KMS-11 (cell line): ENCODE measurements at regions not wholly inside any gene's neighbourhood (a gene's known extent, or its start where the extent isn't known, plus 50 kb on each side); places are given as distances from the start of the nearest gene placed in this dataset.
A peak's percentile ranks its signal among the peaks of the same experiment; 100 is the strongest.
"Not testable (repeated sequence)": the region's sequence is repeated elsewhere in the genome, so short reads cannot be mapped to it uniquely, and the experiment has no call there.

Experiments
- H2AFZ ChIP-seq: fragments of 200-600 bp; sonication (generic); 2 replicates; pipeline ENCODE4 v1.6.1; 2016; ENCODE audit warnings: antibody characterized with exemption, mixed run types, low read depth
- H3K27ac ChIP-seq: fragments of 200-600 bp; sonication (generic); 2 replicates; pipeline ENCODE4 v1.6.1; 2016; ENCODE audit warnings: mild to moderate bottlenecking, mixed run types
- H3K27me3 ChIP-seq: fragments of 200-600 bp; sonication (generic); 2 replicates; pipeline ENCODE4 v1.6.1; 2017; ENCODE audit warnings: mild to moderate bottlenecking, low read depth, mixed run types, moderate library complexity; ENCODE audit not compliant: insufficient read depth
- H3K36me3 ChIP-seq: fragments of 200-600 bp; sonication (generic); 2 replicates; pipeline ENCODE4 v1.6.1; 2017; ENCODE audit warnings: mild to moderate bottlenecking, mixed run types; ENCODE audit not compliant: insufficient read depth
- H3K4me1 ChIP-seq: fragments of 200-600 bp; sonication (generic); 2 replicates; pipeline ENCODE4 v1.6.1; 2016; ENCODE audit warnings: mild to moderate bottlenecking, low read depth, mixed run types; ENCODE audit not compliant: poor library complexity, severe bottlenecking
- H3K4me2 ChIP-seq: fragments of 200-600 bp; sonication (generic); 2 replicates; pipeline ENCODE4 v1.7.0; 2016; ENCODE audit warnings: mild to moderate bottlenecking, mixed run types
- H3K4me3 ChIP-seq: fragments of 200-600 bp; sonication (generic); IDR thresholded peaks from 2 replicates; pipeline ENCODE4 v1.6.1; 2017; ENCODE audit warnings: low read depth, low read length, mixed read lengths; ENCODE audit not compliant: insufficient read depth
- H3K79me2 ChIP-seq: fragments of 200-600 bp; sonication (generic); 2 replicates; pipeline ENCODE4 v1.6.1; 2016; ENCODE audit warnings: low read depth, mixed run types; ENCODE audit not compliant: insufficient read depth
- H3K9ac ChIP-seq: fragments of 200-600 bp; sonication (generic); 2 replicates; pipeline ENCODE4 v1.6.1; 2016; ENCODE audit warnings: mild to moderate bottlenecking, mixed run types
- H4K20me1 ChIP-seq: fragments of 200-600 bp; sonication (generic); 2 replicates; pipeline ENCODE4 v1.6.1; 2016; ENCODE audit warnings: mild to moderate bottlenecking, mixed run types; ENCODE audit not compliant: insufficient read depth
- TF ChIP-seq, protein P1 (sequence below): fragments of 200-600 bp; sonication (generic); conservative IDR thresholded peaks from 2 replicates; pipeline ENCODE4 v1.6.1; 2017; ENCODE audit warnings: low read depth, mild to moderate bottlenecking, antibody characterized with exemption, low read length, moderate library complexity, mixed read lengths

DNA sequence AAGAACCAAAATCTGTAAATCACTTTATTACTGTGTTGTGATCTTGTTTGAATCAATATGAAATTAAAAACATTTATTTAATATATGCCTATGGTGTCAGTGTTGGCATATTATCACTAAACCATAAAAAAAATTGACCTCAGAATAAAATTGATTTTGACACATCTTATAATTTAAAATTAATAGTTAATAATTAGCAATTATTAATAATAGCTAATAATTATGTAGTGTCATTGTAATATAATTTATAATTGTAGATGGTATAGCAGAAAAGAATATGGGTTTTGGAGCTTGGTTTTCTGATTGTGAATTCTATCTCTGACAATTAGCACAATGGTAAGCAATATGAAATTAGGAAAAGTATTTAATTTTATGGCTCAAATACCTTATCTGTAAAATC is 89.4 kb upstream of the CNTNAP2 start:
- TF ChIP-seq, protein P1, sequence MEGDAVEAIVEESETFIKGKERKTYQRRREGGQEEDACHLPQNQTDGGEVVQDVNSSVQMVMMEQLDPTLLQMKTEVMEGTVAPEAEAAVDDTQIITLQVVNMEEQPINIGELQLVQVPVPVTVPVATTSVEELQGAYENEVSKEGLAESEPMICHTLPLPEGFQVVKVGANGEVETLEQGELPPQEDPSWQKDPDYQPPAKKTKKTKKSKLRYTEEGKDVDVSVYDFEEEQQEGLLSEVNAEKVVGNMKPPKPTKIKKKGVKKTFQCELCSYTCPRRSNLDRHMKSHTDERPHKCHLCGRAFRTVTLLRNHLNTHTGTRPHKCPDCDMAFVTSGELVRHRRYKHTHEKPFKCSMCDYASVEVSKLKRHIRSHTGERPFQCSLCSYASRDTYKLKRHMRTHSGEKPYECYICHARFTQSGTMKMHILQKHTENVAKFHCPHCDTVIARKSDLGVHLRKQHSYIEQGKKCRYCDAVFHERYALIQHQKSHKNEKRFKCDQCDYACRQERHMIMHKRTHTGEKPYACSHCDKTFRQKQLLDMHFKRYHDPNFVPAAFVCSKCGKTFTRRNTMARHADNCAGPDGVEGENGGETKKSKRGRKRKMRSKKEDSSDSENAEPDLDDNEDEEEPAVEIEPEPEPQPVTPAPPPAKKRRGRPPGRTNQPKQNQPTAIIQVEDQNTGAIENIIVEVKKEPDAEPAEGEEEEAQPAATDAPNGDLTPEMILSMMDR: no peak
- H3K4me2 ChIP-seq: no peak overlapping the region
- no peak overlapping the region for H3K9ac ChIP-seq
- H3K27me3 ChIP-seq: no peaks in the 10 kb centered on the region
- no peaks in the 10 kb centered on the region for H3K4me1 ChIP-seq
- no peaks in the 10 kb centered on the region for H3K36me3 ChIP-seq
- no peaks in the 10 kb centered on the region for H3K79me2 ChIP-seq
- H3K4me3 ChIP-seq: no peak overlapping the region
- H3K27ac ChIP-seq: no peak overlapping the region
- H4K20me1 ChIP-seq: no peaks in the 10 kb centered on the region
- H2AFZ ChIP-seq: no peak overlapping the region

- no peak overlapping the region for H3K27ac ChIP-seq
- H3K4me3 ChIP-seq: no peak overlapping the region
- no peak overlapping the region for H2AFZ ChIP-seq
- H3K27me3 ChIP-seq: no peaks in the 10 kb centered on the region
- no peaks in the 10 kb centered on the region for H3K79me2 ChIP-seq
- H3K36me3 ChIP-seq: no peaks in the 10 kb centered on the region
- H3K4me2 ChIP-seq: no peak overlapping the region
- no peaks in the 10 kb centered on the region for H3K4me1 ChIP-seq
- no peaks in the 10 kb centered on the region for H4K20me1 ChIP-seq
- H3K9ac ChIP-seq: no peak overlapping the region
- TF ChIP-seq, protein P1: no peak
Measured at GRCh38 chr7:146022776-146023175, 93.8 kb upstream of the CNTNAP2 start.

DNA sequence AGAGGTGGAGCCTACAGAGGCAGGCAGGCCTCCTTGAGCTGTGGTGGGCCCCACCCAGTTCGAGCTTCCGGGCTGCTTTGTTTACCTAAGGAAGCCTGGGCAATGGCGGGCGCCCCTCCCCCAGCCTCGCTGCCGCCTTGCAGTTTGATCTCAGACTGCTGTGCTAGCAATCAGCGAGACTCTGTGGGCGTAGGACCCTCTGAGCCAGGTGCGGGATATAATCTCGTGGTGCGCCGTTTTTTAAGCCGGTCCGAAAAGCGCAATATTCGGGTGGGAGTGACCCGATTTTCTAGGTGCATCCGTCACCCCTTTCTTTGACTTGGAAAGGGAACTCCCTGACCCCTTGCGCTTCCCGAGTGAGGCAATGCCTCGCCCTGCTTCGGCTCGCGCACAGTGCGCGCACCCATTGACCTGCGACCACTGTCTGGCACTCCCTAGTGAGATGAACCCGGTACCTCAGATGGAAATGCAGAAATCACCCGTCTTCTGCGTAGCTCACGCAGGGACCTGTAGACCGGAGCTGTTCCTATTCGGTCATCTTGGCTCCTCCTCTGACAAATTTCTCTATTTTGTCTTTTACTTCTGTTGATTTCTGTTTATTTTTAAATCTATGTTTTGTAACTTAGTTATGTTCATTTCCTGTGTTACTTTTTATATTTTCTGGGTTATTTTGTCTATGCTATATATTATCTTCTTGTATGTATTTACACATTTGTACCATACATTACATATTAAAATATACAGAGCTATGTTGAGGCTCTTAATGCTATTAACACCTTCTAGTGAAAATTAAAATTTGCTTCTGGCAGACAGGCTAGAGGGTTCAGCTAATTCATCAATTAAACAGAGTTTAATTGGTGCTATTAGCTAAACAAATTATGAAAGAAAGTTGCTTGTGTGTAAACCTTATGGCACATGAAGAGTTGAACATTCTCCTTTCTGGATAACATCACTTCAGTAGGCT is 97.3 kb upstream of the CNTNAP2 start:
- H3K27ac ChIP-seq, H3K4me3 ChIP-seq, H3K4me2 ChIP-seq, H3K27me3 ChIP-seq, H4K20me1 ChIP-seq, H3K4me1 ChIP-seq, H3K36me3 ChIP-seq, H3K79me2 ChIP-seq: not testable (repeated sequence)
- Histone ChIP-seq H2AFZ (peak overlapping the region; percentile 57), H3K9ac (peak overlapping the region; percentile 22; the same call in 1 of the 2 replicates)

GRCh38 chr7:146017366-146017765 is 99.2 kb upstream of the CNTNAP2 start:
- H3K4me3 ChIP-seq, H4K20me1 ChIP-seq, H3K27ac ChIP-seq, H3K4me1 ChIP-seq, H3K79me2 ChIP-seq, H3K9ac ChIP-seq, H3K27me3 ChIP-seq, H3K4me2 ChIP-seq, H3K36me3 ChIP-seq, H2AFZ ChIP-seq: not testable (repeated sequence)

DNA sequence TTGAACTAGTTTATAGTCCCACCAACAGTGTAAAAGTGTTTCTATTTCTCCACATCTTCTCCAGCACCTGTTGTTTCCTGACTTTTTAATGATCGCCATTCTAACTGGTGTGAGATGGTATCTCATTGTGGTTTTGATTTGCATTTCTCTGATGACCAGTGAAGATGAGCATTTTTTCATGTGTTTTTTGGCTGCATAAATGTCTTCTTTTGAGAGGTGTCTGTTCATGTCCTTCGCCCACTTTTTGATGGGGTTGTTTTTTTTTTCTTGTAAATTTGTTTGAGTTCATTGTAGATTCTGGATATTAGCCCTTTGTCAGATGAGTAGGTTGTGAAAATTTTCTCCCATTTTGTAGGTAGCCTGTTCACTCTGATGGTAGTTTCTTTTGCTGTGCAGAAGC is 102.4 kb upstream of the CNTNAP2 start:
- H3K79me2 ChIP-seq, H3K36me3 ChIP-seq, H3K4me3 ChIP-seq, H3K27me3 ChIP-seq, H2AFZ ChIP-seq, H3K9ac ChIP-seq, H3K4me2 ChIP-seq, H4K20me1 ChIP-seq, H3K4me1 ChIP-seq, H3K27ac ChIP-seq: not testable (repeated sequence)

GRCh38 chr7:146008293-146008692 is 108.3 kb upstream of the CNTNAP2 start:
- H3K4me2 ChIP-seq: no peak overlapping the region

More at GRCh38 chr7:146008293-146008692, 108.3 kb upstream of the CNTNAP2 start:
- no peaks in the 10 kb centered on the region for H3K79me2 ChIP-seq
- H3K36me3 ChIP-seq: no peaks in the 10 kb centered on the region
- no peak overlapping the region for H3K9ac ChIP-seq
- H4K20me1 ChIP-seq: no peaks in the 10 kb centered on the region
- H3K27me3 ChIP-seq: peaks cover 16% of the 10 kb centered on the region
- no peak overlapping the region for H3K4me3 ChIP-seq
- H3K27ac ChIP-seq: no peak overlapping the region
- H3K4me1 ChIP-seq: peaks cover 6% of the 10 kb centered on the region
- H2AFZ ChIP-seq: no peak overlapping the region
- TF ChIP-seq, protein P1: no peak
